DND-41 (cell line): ENCODE measurements at regions not wholly inside any gene's neighbourhood (a gene's known extent, or its start where the extent isn't known, plus 50 kb on each side); places are given as distances from the start of the nearest gene placed in this dataset.

Experiments used
- CTCF ChIP-seq: IDR thresholded peaks from 2 replicates; pipeline ENCODE4 v1.5.1; 2012; ENCODE audit warnings: borderline replicate concordance, low read length, moderate library complexity, mild to moderate bottlenecking; ENCODE audit not compliant: poor library complexity, severe bottlenecking; ENCODE audit errors: extremely low read depth
- EZH2 ChIP-seq: IDR thresholded peaks from 3 replicates; pipeline ENCODE4 v1.6.1; 2012; ENCODE audit warnings: borderline replicate concordance, low read depth, mild to moderate bottlenecking, moderate library complexity, low read length, inconsistent platforms; ENCODE audit not compliant: severe bottlenecking

- no peak for TF ChIP-seq CTCF
- TF ChIP-seq EZH2: no peak
These were observed 156.4 kb upstream of the BOD1L1 start for GRCh38 chr4:13783800-13784411.
